Lower lobe of right lung (tissue), 2 donors: ENCODE measurements at regions not wholly inside any gene's neighbourhood (a gene's known extent, or its start where the extent isn't known, plus 50 kb on each side); places are given as distances from the start of the nearest gene placed in this dataset.

Experiments used
- ATAC-seq, 2 donors: fragments of 200-7000 bp; cut with Tn5 transposase; one replicate each; pipeline ENCODE4 v1.9.1; 2020 to 2022; ENCODE audit warnings: mild to moderate bottlenecking in 2 of 2, moderate library complexity in 2 of 2
- DNase-seq: peaks from one replicate; pipeline ENCODE4 v3.0.0-alpha.2; 2020
- H3K27ac ChIP-seq: fragments of 200-600 bp; one replicate; pipeline ENCODE4 v1.8.0; 2022
- H3K27me3 ChIP-seq: fragments of 200-600 bp; one replicate; pipeline ENCODE4 v1.8.0; 2022; ENCODE audit warnings: low read depth
- H3K36me3 ChIP-seq: fragments of 200-600 bp; one replicate; pipeline ENCODE4 v1.8.0; 2022; ENCODE audit warnings: mild to moderate bottlenecking
- H3K4me1 ChIP-seq: fragments of 200-600 bp; one replicate; pipeline ENCODE4 v1.8.0; 2022
- H3K4me3 ChIP-seq: fragments of 200-600 bp; one replicate; pipeline ENCODE4 v1.8.0; 2022; ENCODE audit warnings: mild to moderate bottlenecking
- H3K9me3 ChIP-seq: fragments of 200-600 bp; one replicate; pipeline ENCODE4 v1.8.0; 2022
- intact Hi-C: fragments of 100-400 bp; cut with DNase I; formaldehyde crosslinking; loops from one replicate; pipeline ENCODE4 v1.11.0; 2022
- TF ChIP-seq, protein P1 (sequence below): fragments of 200-600 bp; IDR thresholded peaks from one replicate; pipeline ENCODE4 v1.8.0; 2022; ENCODE audit warnings: antibody characterized with exemption, mild to moderate bottlenecking
- donor health status: DM: no; HTN: yes; CAD: no; lungs with severe emphysema.

GRCh38 chr5:143952809-143953208 is 140.8 kb downstream of the HMHB1 start:
- ATAC-seq (no peak), DNase-seq (no peak)
- H3K27ac ChIP-seq, result no peak overlapping the region
- H3K27me3 ChIP-seq, result no peaks in the 10 kb centered on the region
- H3K4me1 ChIP-seq, result no peaks in the 10 kb centered on the region
- intact Hi-C loops, result no loop called here
- H3K4me3 ChIP-seq, result no peak overlapping the region
- TF ChIP-seq, protein P1, sequence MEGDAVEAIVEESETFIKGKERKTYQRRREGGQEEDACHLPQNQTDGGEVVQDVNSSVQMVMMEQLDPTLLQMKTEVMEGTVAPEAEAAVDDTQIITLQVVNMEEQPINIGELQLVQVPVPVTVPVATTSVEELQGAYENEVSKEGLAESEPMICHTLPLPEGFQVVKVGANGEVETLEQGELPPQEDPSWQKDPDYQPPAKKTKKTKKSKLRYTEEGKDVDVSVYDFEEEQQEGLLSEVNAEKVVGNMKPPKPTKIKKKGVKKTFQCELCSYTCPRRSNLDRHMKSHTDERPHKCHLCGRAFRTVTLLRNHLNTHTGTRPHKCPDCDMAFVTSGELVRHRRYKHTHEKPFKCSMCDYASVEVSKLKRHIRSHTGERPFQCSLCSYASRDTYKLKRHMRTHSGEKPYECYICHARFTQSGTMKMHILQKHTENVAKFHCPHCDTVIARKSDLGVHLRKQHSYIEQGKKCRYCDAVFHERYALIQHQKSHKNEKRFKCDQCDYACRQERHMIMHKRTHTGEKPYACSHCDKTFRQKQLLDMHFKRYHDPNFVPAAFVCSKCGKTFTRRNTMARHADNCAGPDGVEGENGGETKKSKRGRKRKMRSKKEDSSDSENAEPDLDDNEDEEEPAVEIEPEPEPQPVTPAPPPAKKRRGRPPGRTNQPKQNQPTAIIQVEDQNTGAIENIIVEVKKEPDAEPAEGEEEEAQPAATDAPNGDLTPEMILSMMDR, result no peak
- H3K36me3 ChIP-seq, result no peaks in the 10 kb centered on the region
- H3K9me3 ChIP-seq, result no peaks in the 10 kb centered on the region

- H3K4me1 ChIP-seq, result no peaks in the 10 kb centered on the region
- TF ChIP-seq, protein P1, result no peak
- H3K27me3 ChIP-seq, result no peaks in the 10 kb centered on the region
- ATAC-seq, result no peak
- no peak overlapping the region for H3K27ac ChIP-seq
- no peaks in the 10 kb centered on the region for H3K36me3 ChIP-seq
- no peaks in the 10 kb centered on the region for H3K9me3 ChIP-seq
- H3K4me3 ChIP-seq, result no peak overlapping the region
- intact Hi-C loops, result no loop called here
- no peak for DNase-seq
These were observed 141.9 kb downstream of the HMHB1 start for GRCh38 chr5:143953851-143954250.

DNA sequence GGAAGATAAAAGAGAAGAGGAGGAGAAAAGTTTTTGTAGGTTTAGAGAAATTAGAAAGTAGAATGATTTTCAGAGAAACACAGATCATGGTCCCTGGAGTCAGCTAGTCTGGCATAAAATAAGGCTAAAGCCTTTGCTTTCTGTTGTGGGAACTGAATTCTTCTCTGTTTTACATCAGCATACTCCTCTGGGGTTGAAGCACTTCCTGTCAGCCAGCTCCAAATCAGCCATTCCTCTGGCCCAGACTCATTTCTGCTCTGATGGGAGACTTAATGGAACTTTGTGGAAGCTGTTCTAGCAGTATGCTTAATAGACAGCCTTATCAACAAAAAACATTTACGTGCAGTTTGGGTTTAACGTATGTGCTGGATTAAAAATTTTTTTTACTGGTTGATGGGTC is 143.2 kb downstream of the HMHB1 start:
- Histone ChIP-seq H3K4me3 (no peak overlapping the region), H3K9me3 (no peaks in the 10 kb centered on the region), H3K27me3 (no peaks in the 10 kb centered on the region), H3K36me3 (no peaks in the 10 kb centered on the region), H3K27ac (no peak overlapping the region), H3K4me1 (no peaks in the 10 kb centered on the region)
- intact Hi-C loops, result no loop called here
- DNase-seq (no peak), ATAC-seq (no peak)
- TF ChIP-seq, protein P1, result no peak

- no peak overlapping the region for H3K4me3 ChIP-seq
- H3K4me1 ChIP-seq, result no peaks in the 10 kb centered on the region
- no peaks in the 10 kb centered on the region for H3K27me3 ChIP-seq
- no peak for ATAC-seq
- no peaks in the 10 kb centered on the region for H3K9me3 ChIP-seq
- intact Hi-C loops, result no loop called here
- no peak for DNase-seq
- H3K36me3 ChIP-seq, result no peaks in the 10 kb centered on the region
- TF ChIP-seq, protein P1, result no peak
- no peak overlapping the region for H3K27ac ChIP-seq
These were observed 145.5 kb downstream of the HMHB1 start for GRCh38 chr5:143957455-143957854.

GRCh38 chr5:143962201-143962600 is 150.2 kb downstream of the HMHB1 start:
- DNase-seq, result no peak
- ATAC-seq, result no peak

More at GRCh38 chr5:143962201-143962600, 150.2 kb downstream of the HMHB1 start:
- Histone ChIP-seq H3K4me1 (no peaks in the 10 kb centered on the region), H3K36me3 (no peaks in the 10 kb centered on the region), H3K9me3 (no peaks in the 10 kb centered on the region), H3K27ac (no peak overlapping the region), H3K4me3 (no peak overlapping the region), H3K27me3 (no peaks in the 10 kb centered on the region)
- TF ChIP-seq, protein P1, result no peak
- intact Hi-C loops, result no loop called here
